ENCODE measurements at regions not wholly inside any gene's neighbourhood (a gene's known extent, or its start where the extent isn't known, plus 50 kb on each side); places are given as distances from the start of the nearest gene placed in this dataset.
"Not testable (repeated sequence)": the region's sequence is repeated elsewhere in the genome, so short reads cannot be mapped to it uniquely, and the experiment has no call there.

DNA sequence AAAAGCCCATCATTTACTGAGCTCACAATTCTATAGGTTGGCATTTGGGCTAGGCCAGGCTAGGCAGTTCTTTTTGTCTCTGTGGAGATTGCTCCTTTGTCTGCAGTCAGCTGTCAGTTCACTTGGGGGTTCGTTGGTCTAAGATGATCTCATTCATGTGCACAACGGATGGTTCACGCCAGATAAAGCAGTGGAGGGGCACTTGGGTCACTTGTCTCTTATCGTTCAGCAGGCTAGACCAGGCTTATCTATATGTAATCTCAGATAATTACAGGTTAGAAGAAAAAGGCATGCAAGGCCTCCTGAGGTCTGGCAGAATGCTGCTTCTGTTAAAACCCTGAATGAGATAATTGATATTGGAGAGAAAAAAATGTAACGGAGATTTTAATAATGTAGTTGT is 119.0 kb upstream of the ATP2B1 start:
- ChIA-PET POLR2A (interaction anchor here (0.6 kb wide), 1 partner anchor 118 kb away, joined by 8 read pairs; no protein-coding TSS in a partner anchor), CTCF (no interaction called here)
- ATAC-seq (ENCODE audit: low read depth) (no peak), DNase-seq (no peak)
- Mint-ChIP-seq H3K4me1 (peaks cover 16% of the 10 kb centered on the region), H3K4me3 (no peak overlapping the region), H3K27ac (no peak overlapping the region), H3K36me3 (ENCODE audit: low read depth) (no peaks in the 10 kb centered on the region), H3K9me3 (no peaks in the 10 kb centered on the region), H3K27me3 (no peaks in the 10 kb centered on the region)
- intact Hi-C loops (cut with micrococcal nuclease): no loop called here
- TF ChIP-seq, protein P1, sequence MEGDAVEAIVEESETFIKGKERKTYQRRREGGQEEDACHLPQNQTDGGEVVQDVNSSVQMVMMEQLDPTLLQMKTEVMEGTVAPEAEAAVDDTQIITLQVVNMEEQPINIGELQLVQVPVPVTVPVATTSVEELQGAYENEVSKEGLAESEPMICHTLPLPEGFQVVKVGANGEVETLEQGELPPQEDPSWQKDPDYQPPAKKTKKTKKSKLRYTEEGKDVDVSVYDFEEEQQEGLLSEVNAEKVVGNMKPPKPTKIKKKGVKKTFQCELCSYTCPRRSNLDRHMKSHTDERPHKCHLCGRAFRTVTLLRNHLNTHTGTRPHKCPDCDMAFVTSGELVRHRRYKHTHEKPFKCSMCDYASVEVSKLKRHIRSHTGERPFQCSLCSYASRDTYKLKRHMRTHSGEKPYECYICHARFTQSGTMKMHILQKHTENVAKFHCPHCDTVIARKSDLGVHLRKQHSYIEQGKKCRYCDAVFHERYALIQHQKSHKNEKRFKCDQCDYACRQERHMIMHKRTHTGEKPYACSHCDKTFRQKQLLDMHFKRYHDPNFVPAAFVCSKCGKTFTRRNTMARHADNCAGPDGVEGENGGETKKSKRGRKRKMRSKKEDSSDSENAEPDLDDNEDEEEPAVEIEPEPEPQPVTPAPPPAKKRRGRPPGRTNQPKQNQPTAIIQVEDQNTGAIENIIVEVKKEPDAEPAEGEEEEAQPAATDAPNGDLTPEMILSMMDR (IDR thresholded peaks at IDR 0.05): no peak

DNA sequence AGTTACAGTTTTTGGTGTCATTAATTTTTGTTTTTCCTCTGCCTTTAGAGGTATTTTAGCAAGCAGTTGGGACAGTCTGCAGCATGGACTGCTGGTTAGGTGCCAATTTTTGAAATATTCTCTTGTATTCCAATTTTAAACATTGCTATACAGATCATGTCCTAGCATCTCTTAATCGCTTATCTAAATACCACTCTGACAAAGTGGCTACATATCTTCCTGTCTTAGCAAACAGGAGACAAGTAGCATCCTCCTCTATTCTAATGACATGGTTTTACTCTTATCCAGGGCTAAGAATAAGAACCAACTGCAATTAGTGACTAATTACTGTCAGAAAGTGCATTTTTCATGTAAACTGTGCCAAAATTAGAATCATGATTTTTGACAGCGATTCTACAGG is 117.8 kb upstream of the ATP2B1 start:
- H3K4me3 Mint-ChIP-seq: no peak overlapping the region
- no peaks in the 10 kb centered on the region for H3K36me3 Mint-ChIP-seq (ENCODE audit: low read depth)
- no peak overlapping the region for H3K27ac Mint-ChIP-seq
- POLR2A ChIA-PET: interaction anchor here (0.6 kb wide), 1 partner anchor 117 kb away, joined by 6 read pairs; no protein-coding TSS in a partner anchor
- H3K9me3 Mint-ChIP-seq: no peaks in the 10 kb centered on the region
- intact Hi-C loops (cut with micrococcal nuclease): no loop called here
- no peak for ATAC-seq (ENCODE audit: low read depth)
- TF ChIP-seq, protein P1 (IDR thresholded peaks at IDR 0.05): no peak
- H3K4me1 Mint-ChIP-seq: peaks cover 24% of the 10 kb centered on the region
- no peaks in the 10 kb centered on the region for H3K27me3 Mint-ChIP-seq
- CTCF ChIA-PET: no interaction called here
- DNase-seq: no peak

DNA sequence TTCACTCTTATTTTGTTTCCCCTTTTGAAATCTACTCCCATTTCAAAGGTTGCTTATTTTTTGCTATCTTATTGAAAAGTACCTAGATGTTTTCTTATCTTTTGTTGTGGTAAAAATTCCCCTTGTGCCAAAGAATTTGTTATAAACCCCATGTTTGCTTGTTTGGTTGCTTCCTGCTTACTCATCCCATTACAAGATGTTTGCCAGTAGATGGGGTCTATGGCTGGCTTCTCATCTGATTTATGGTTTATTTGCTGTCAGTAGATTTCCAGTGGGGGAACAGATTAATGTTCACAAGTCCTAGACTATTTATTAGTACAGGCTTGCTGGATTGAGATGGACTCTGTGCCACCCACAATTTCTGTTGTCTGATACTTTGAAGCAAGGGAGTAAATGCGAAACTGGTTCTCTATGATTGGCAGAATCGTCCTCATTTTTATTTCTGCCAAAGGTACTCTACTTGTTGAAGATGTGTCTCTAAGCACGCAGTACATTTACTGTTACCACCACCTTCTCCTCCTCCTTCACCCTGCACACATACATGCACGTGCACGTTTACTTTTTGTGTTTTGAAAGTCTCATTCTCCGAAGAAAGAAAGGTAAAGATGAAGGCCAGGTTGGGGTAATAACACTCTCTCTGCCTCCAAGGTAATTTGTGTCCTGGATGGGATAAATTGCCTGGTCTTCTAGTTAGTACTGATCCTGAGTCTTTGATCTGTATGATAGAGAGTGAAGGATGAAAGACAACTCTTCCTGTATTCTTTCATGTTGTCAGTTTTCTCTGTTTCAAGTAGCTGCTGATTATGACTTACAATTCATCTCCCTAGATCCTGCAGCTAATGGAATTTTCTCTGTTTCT is 117.2 kb upstream of the ATP2B1 start:
- H3K4me3 Mint-ChIP-seq: no peak overlapping the region

DNA sequence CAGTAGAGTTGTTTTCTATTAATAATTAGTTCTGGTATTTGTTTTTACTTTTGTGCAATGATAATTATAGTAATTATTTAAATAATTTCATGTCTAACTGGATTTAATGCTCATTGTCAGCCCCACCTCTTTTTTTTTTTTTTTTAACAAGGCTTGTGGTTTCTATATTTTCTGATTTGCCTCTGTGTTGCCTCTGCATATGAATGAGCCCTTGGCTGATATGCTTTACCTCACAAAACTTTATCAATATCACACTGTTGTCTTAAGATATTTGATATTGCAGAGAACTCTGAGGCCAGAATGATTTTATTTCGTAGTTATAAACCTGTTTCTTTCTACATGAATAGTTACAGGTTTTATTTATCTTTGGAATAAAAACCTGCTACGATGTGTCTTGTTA is 116.2 kb upstream of the ATP2B1 start:
- Mint-ChIP-seq H3K27me3 (no peaks in the 10 kb centered on the region), H3K4me3 (no peak overlapping the region), H3K36me3 (ENCODE audit: low read depth) (no peaks in the 10 kb centered on the region), H3K4me1 (peaks cover 23% of the 10 kb centered on the region), H3K27ac (no peak overlapping the region), H3K9me3 (no peaks in the 10 kb centered on the region)
- TF ChIP-seq, protein P1 (IDR thresholded peaks at IDR 0.05): no peak
- CTCF ChIA-PET: no interaction called here
- ATAC-seq (ENCODE audit: low read depth) (no peak), DNase-seq (no peak)
- POLR2A ChIA-PET: no interaction called here
- intact Hi-C loops (cut with micrococcal nuclease): loop anchor here (5.0 kb wide), 1 partner anchor 32 kb away; no protein-coding TSS in a partner anchor

More for the DNA sequence above, 117.2 kb upstream of the ATP2B1 start:
- TF ChIP-seq, protein P1 (IDR thresholded peaks at IDR 0.05): no peak
- Mint-ChIP-seq H3K36me3 (ENCODE audit: low read depth) (no peaks in the 10 kb centered on the region), H3K27ac (no peak overlapping the region), H3K9me3 (no peaks in the 10 kb centered on the region), H3K27me3 (no peaks in the 10 kb centered on the region), H3K4me1 (peaks cover 23% of the 10 kb centered on the region)
- intact Hi-C loops (cut with micrococcal nuclease): no loop called here
- ATAC-seq (ENCODE audit: low read depth): no peak
- ChIA-PET CTCF (no interaction called here), POLR2A (no interaction called here)
- no peak for DNase-seq

DNA sequence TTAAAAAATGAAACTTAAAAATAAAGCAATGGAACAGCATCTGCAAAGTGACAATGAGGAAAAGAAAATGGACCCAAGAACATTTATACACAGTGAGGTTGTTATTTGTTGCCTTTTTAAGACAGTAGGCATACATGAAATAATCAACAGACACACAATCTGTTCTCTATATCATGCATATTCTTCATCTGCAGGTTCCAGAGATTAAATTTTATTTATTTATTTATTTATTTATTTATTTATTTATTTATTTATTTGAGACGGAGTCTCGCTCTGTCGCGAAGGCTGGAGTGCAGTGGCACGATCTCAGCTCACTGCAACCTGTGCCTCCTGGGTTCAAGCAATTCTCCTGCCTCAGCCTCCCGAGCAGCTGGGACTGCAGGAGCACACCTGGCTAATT is 114.4 kb upstream of the ATP2B1 start:
- CTCF ChIA-PET, H3K27me3 Mint-ChIP-seq: not testable (repeated sequence)

More for the DNA sequence above, 114.4 kb upstream of the ATP2B1 start:
- H3K27ac Mint-ChIP-seq; ATAC-seq (ENCODE audit: low read depth); POLR2A ChIA-PET; H3K36me3 Mint-ChIP-seq (ENCODE audit: low read depth); DNase-seq; H3K9me3 Mint-ChIP-seq; H3K4me3 Mint-ChIP-seq: not testable (repeated sequence)
- peaks cover 25% of the 10 kb centered on the region for H3K4me1 Mint-ChIP-seq
- intact Hi-C loops (cut with micrococcal nuclease): loop anchor here (2.0 to 5.0 kb wide), 2 partner anchors 18 to 34 kb away; no protein-coding TSS in a partner anchor

All from activated B cell treated with CpG ODN at 0.5 μM for 24 hours (primary cell).